CD4-positive, alpha-beta T cell (primary cell): ENCODE measurements at regions not wholly inside any gene's neighbourhood (a gene's known extent, or its start where the extent isn't known, plus 50 kb on each side); places are given as distances from the start of the nearest gene placed in this dataset.

Experiments
- ATAC-seq: fragments of 200-7000 bp; cut with Tn5 transposase; one replicate; pipeline ENCODE4 v1.10.0; 2022; ENCODE audit warnings: mild to moderate bottlenecking; ENCODE audit not compliant: poor library complexity
- CTCF ChIA-PET: fragments of 350-600 bp; sonication (Branson Sonifier 250); formaldehyde crosslinking; loops from one replicate; lab custom pipeline; 2021; ENCODE audit warnings: antibody characterized with exemption, inconsistent platforms; lab: Charles Lee
- POLR2A ChIA-PET: fragments of 350-600 bp; sonication (Branson Sonifier 250); formaldehyde crosslinking; loops from one replicate; lab custom pipeline; 2021; ENCODE audit warnings: antibody characterized with exemption, inconsistent platforms; lab: Charles Lee
- DNase-seq, 14 experiments: peaks; one replicate each; pipeline ENCODE4 v3.0.0-alpha.2; 2013 to 2020; ENCODE audit warnings: mixed read lengths in 2 of 14
- H3K27ac ChIP-seq, 2 donors: one replicate each; pipeline versions ENCODE4 v1.5.1 to v1.7.0; 2013; ENCODE audit warnings: low read length in 2 of 2, low read depth in 1 of 2, mild to moderate bottlenecking in 1 of 2
- H3K27me3 ChIP-seq, 2 experiments: 1 replicate in 1 of 2; 2 replicates in 1 of 2; pipeline versions ENCODE4 v1.6.1 to v1.7.0; 2013; ENCODE audit warnings: low read length in 2 of 2, control low read depth in 1 of 2, mild to moderate bottlenecking in 1 of 2, moderate library complexity in 1 of 2; ENCODE audit not compliant: insufficient read depth in 2 of 2, control insufficient read depth in 1 of 2
- H3K36me3 ChIP-seq: one replicate; pipeline ENCODE4 v1.6.1; 2013; ENCODE audit warnings: low read length, control low read depth; ENCODE audit not compliant: insufficient read depth
- H3K4me1 ChIP-seq: one replicate; pipeline ENCODE4 v1.6.1; 2013; ENCODE audit warnings: low read length, control low read depth; ENCODE audit not compliant: insufficient read depth
- H3K4me3 ChIP-seq: one replicate; pipeline ENCODE4 v1.5.1; 2013; ENCODE audit warnings: mild to moderate bottlenecking, low read length, moderate library complexity
- H3K9me3 ChIP-seq, 2 experiments: 1 replicate in 1 of 2; 2 replicates in 1 of 2; pipeline versions ENCODE4 v1.6.1 to v1.7.0; 2013; ENCODE audit warnings: low read length in 2 of 2, mild to moderate bottlenecking in 2 of 2, control low read depth in 1 of 2, moderate library complexity in 1 of 2; ENCODE audit not compliant: control insufficient read depth in 1 of 2, insufficient read depth in 1 of 2
- H3K27ac Mint-ChIP-seq: one replicate; pipeline ENCODE4 v1.8.0; 2020; ENCODE audit warnings: mixed read lengths
- H3K27me3 Mint-ChIP-seq: one replicate; pipeline ENCODE4 v1.8.0; 2021; ENCODE audit warnings: mixed read lengths
- H3K36me3 Mint-ChIP-seq: one replicate; pipeline ENCODE4 v1.8.0; 2021; ENCODE audit warnings: low read depth, mixed read lengths
- H3K4me1 Mint-ChIP-seq: one replicate; pipeline ENCODE4 v1.8.0; 2021; ENCODE audit warnings: low read depth, mixed read lengths
- H3K4me3 Mint-ChIP-seq: one replicate; pipeline ENCODE4 v1.8.0; 2020; ENCODE audit warnings: mild to moderate bottlenecking, mixed read lengths
- H3K9me3 Mint-ChIP-seq: one replicate; pipeline ENCODE4 v1.8.0; 2020; ENCODE audit warnings: mixed read lengths
- intact Hi-C, 2 experiments: fragments of 100-400 bp; cut with DNase I in 1 of 2; cut with micrococcal nuclease in 1 of 2; formaldehyde crosslinking; loops; one replicate each; pipeline versions ENCODE4 v1.15.1 to v1.9.0; 2023 to 2025; cut with DNase I, micrococcal nuclease
- TF ChIP-seq, protein P1 (sequence below): fragments of 200-600 bp; IDR thresholded peaks from one replicate; pipeline ENCODE4 v1.8.0; 2022; ENCODE audit warnings: antibody characterized with exemption, mild to moderate bottlenecking

DNA sequence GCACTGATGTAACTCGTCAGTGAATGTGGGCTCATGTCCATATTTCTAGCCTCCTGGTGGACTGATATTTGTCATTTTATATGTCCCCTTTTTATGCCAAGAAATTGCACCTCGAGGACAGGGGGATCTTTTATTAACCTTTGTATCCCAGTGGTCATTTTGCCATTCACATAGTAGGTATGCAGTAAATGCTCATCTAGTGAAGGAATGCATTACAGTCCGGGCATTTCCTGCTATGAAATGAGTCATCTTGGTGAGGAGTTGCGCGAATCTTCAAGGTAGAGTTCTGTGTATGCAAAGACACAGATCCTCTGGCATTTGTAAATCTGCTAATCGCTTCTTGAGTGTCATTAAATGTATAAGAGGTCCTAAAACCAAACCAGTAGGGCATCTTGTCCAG is 755.5 kb upstream of the ADAMTS16 start:
- CTCF ChIA-PET, result no interaction called here
- no peak overlapping the region for H3K27ac ChIP-seq
- no peaks in the 10 kb centered on the region for H3K27me3 ChIP-seq
- ATAC-seq (no peak), DNase-seq (no peak)
- Mint-ChIP-seq H3K27ac (no peak overlapping the region), H3K36me3 (no peaks in the 10 kb centered on the region), H3K4me3 (no peak overlapping the region), H3K27me3 (no peaks in the 10 kb centered on the region), H3K9me3 (peaks cover 11% of the 10 kb centered on the region), H3K4me1 (no peaks in the 10 kb centered on the region)
- intact Hi-C loops, result no loop called here
- H3K4me3 ChIP-seq, result no peak overlapping the region
- no peaks in the 10 kb centered on the region for H3K36me3 ChIP-seq
- TF ChIP-seq, protein P1, sequence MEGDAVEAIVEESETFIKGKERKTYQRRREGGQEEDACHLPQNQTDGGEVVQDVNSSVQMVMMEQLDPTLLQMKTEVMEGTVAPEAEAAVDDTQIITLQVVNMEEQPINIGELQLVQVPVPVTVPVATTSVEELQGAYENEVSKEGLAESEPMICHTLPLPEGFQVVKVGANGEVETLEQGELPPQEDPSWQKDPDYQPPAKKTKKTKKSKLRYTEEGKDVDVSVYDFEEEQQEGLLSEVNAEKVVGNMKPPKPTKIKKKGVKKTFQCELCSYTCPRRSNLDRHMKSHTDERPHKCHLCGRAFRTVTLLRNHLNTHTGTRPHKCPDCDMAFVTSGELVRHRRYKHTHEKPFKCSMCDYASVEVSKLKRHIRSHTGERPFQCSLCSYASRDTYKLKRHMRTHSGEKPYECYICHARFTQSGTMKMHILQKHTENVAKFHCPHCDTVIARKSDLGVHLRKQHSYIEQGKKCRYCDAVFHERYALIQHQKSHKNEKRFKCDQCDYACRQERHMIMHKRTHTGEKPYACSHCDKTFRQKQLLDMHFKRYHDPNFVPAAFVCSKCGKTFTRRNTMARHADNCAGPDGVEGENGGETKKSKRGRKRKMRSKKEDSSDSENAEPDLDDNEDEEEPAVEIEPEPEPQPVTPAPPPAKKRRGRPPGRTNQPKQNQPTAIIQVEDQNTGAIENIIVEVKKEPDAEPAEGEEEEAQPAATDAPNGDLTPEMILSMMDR, result no peak
- H3K9me3 ChIP-seq, result no peaks in the 10 kb centered on the region
- H3K4me1 ChIP-seq, result no peaks in the 10 kb centered on the region
- POLR2A ChIA-PET, result no interaction called here

DNA sequence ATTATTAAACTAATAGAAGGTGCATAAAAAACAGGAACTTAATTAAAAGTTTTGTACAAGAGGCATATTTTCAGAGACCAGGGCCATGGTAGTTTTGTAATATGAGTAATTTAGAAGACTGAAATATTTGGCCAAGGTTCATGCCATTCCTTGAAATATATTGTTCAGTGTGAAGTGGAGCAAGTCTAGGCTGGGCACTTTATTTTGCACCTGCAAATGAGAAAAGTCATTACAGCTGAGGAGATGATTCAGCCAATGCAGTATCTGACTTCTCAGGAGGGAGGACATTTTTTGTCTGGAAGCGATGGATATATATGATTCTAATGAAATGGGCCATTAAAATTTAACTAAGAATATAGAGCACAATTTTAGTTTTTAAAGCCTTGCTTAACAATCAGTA is 754.0 kb upstream of the ADAMTS16 start:
- H3K4me1 Mint-ChIP-seq, result no peaks in the 10 kb centered on the region
- CTCF ChIA-PET, result no interaction called here
- H3K27ac ChIP-seq, result no peak overlapping the region
- intact Hi-C loops, result no loop called here
- H3K27me3 ChIP-seq, result no peaks in the 10 kb centered on the region
- DNase-seq (no peak), ATAC-seq (no peak)
- H3K27me3 Mint-ChIP-seq, result no peaks in the 10 kb centered on the region
- TF ChIP-seq, protein P1, result no peak
- peaks cover 11% of the 10 kb centered on the region for H3K9me3 Mint-ChIP-seq
- no peaks in the 10 kb centered on the region for H3K36me3 Mint-ChIP-seq
- H3K4me3 ChIP-seq, result no peak overlapping the region
- no peaks in the 10 kb centered on the region for H3K36me3 ChIP-seq
- POLR2A ChIA-PET, result no interaction called here
- H3K4me3 Mint-ChIP-seq, result no peak overlapping the region
- no peaks in the 10 kb centered on the region for H3K4me1 ChIP-seq
- H3K27ac Mint-ChIP-seq, result no peak overlapping the region
- no peaks in the 10 kb centered on the region for H3K9me3 ChIP-seq

DNA sequence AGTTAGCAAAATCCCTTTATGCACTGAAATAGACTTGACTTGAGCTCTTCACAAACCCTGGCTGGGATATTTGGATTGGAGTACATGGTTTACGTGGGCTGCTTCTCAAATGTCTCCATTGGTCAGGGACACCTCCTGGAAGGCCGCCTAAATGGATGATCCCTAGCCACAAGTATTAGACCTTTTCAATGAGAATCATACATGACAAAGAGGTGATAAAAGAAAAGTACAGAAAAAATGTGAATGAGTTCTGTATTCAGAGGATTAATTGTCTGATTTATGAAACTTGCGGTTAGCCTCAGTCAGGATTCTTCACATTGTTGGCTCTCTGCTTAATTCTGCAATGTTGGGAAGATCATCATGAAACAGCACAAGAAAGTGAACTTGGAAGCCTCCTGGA is 752.8 kb upstream of the ADAMTS16 start:
- POLR2A ChIA-PET, result no interaction called here
- TF ChIP-seq, protein P1, result no peak
- Mint-ChIP-seq H3K4me3 (no peak overlapping the region), H3K27me3 (no peaks in the 10 kb centered on the region), H3K4me1 (no peaks in the 10 kb centered on the region), H3K9me3 (peaks cover 11% of the 10 kb centered on the region), H3K36me3 (no peaks in the 10 kb centered on the region), H3K27ac (no peak overlapping the region)
- H3K9me3 ChIP-seq, result no peaks in the 10 kb centered on the region
- H3K36me3 ChIP-seq, result no peaks in the 10 kb centered on the region
- DNase-seq, result no peak
- no peaks in the 10 kb centered on the region for H3K4me1 ChIP-seq
- no peak overlapping the region for H3K27ac ChIP-seq
- CTCF ChIA-PET, result no interaction called here
- ATAC-seq, result no peak
- intact Hi-C loops, result no loop called here
- no peak overlapping the region for H3K4me3 ChIP-seq
- no peaks in the 10 kb centered on the region for H3K27me3 ChIP-seq
